ENCODE measurements at regions not wholly inside any gene's neighbourhood (a gene's known extent, or its start where the extent isn't known, plus 50 kb on each side); places are given as distances from the start of the nearest gene placed in this dataset.

- no peak overlapping the region for H2AFZ ChIP-seq (ENCODE audit: low read depth, low read length)
- DNase-seq = no peak
- H3K9me3 ChIP-seq (ENCODE audit: insufficient read depth, low read length, severe bottlenecking) = no peaks in the 10 kb centered on the region
- no peaks in the 10 kb centered on the region for H4K20me1 ChIP-seq (ENCODE audit: insufficient read depth, low read length)
- H3K79me2 ChIP-seq (ENCODE audit: insufficient read depth, low read length) = no peaks in the 10 kb centered on the region
- no peak overlapping the region for H3K9ac ChIP-seq (ENCODE audit: low read depth, low read length)
- no peaks in the 10 kb centered on the region for H3K27me3 ChIP-seq (ENCODE audit: insufficient read depth, low read length, poor library complexity)
- H3K4me3 ChIP-seq (ENCODE audit: low read depth in 1 of 2, low read length in 2 of 2) = no peak overlapping the region
- no peak overlapping the region for H3K4me2 ChIP-seq (ENCODE audit: insufficient read depth, low read length)
- no peak overlapping the region for H3K27ac ChIP-seq (ENCODE audit: low read length)
- no peak for TF ChIP-seq EZH2 (IDR thresholded peaks at IDR 0.05; ENCODE audit: borderline replicate concordance, low read depth, low read length, severe bottlenecking)
- no peak for TF ChIP-seq CTCF (IDR thresholded peaks at IDR 0.05; ENCODE audit: borderline replicate concordance, extremely low read depth, low read length, poor library complexity, severe bottlenecking)
- H3K4me1 ChIP-seq (ENCODE audit: insufficient read depth, low read length) = no peaks in the 10 kb centered on the region
- H3K36me3 ChIP-seq (ENCODE audit: insufficient read depth, low read length) = no peaks in the 10 kb centered on the region
- no peak for ATAC-seq (ENCODE audit: insufficient read depth, low read depth)
Observed at GRCh38 chr4:24642981-24643547, 58.7 kb upstream of the DHX15 start.

GRCh38 chr4:24643774-24644520 lies 59.6 kb upstream of the DHX15 start:
- no peak for TF ChIP-seq EZH2 (IDR thresholded peaks at IDR 0.05; ENCODE audit: borderline replicate concordance, low read depth, low read length, severe bottlenecking)
- TF ChIP-seq CTCF (IDR thresholded peaks at IDR 0.05; ENCODE audit: borderline replicate concordance, extremely low read depth, low read length, poor library complexity, severe bottlenecking) = no peak
- Histone ChIP-seq H3K79me2 (ENCODE audit: insufficient read depth, low read length) (no peaks in the 10 kb centered on the region), H3K36me3 (ENCODE audit: insufficient read depth, low read length) (no peaks in the 10 kb centered on the region), H3K27ac (ENCODE audit: low read length) (no peak overlapping the region), H3K4me2 (ENCODE audit: insufficient read depth, low read length) (no peak overlapping the region), H3K9ac (ENCODE audit: low read depth, low read length) (no peak overlapping the region), H3K4me1 (ENCODE audit: insufficient read depth, low read length) (no peaks in the 10 kb centered on the region), H2AFZ (ENCODE audit: low read depth, low read length) (no peak overlapping the region), H3K4me3 (ENCODE audit: low read depth in 1 of 2, low read length in 2 of 2) (no peak overlapping the region), H3K27me3 (ENCODE audit: insufficient read depth, low read length, poor library complexity) (no peaks in the 10 kb centered on the region), H4K20me1 (ENCODE audit: insufficient read depth, low read length) (no peaks in the 10 kb centered on the region), H3K9me3 (ENCODE audit: insufficient read depth, low read length, severe bottlenecking) (no peaks in the 10 kb centered on the region)
- DNase-seq = no peak
- ATAC-seq (ENCODE audit: insufficient read depth, low read depth) = no peak

- Histone ChIP-seq H3K9ac (ENCODE audit: low read depth, low read length) (no peak overlapping the region), H3K79me2 (ENCODE audit: insufficient read depth, low read length) (no peaks in the 10 kb centered on the region), H3K4me1 (ENCODE audit: insufficient read depth, low read length) (no peaks in the 10 kb centered on the region), H4K20me1 (ENCODE audit: insufficient read depth, low read length) (no peaks in the 10 kb centered on the region), H3K27me3 (ENCODE audit: insufficient read depth, low read length, poor library complexity) (no peaks in the 10 kb centered on the region), H3K36me3 (ENCODE audit: insufficient read depth, low read length) (no peaks in the 10 kb centered on the region), H3K27ac (ENCODE audit: low read length) (no peak overlapping the region), H3K4me2 (ENCODE audit: insufficient read depth, low read length) (no peak overlapping the region), H3K4me3 (ENCODE audit: low read depth in 1 of 2, low read length in 2 of 2) (no peak overlapping the region), H2AFZ (ENCODE audit: low read depth, low read length) (no peak overlapping the region), H3K9me3 (ENCODE audit: insufficient read depth, low read length, severe bottlenecking) (no peaks in the 10 kb centered on the region)
- TF ChIP-seq CTCF (IDR thresholded peaks at IDR 0.05; ENCODE audit: borderline replicate concordance, extremely low read depth, low read length, poor library complexity, severe bottlenecking) = no peak
- TF ChIP-seq EZH2 (IDR thresholded peaks at IDR 0.05; ENCODE audit: borderline replicate concordance, low read depth, low read length, severe bottlenecking) = no peak
- ATAC-seq (ENCODE audit: insufficient read depth, low read depth) = no peak
- DNase-seq = no peak
Observed at GRCh38 chr4:24644983-24645764, 60.8 kb upstream of the DHX15 start.
